ENCODE measurements at regions not wholly inside any gene's neighbourhood (a gene's known extent, or its start where the extent isn't known, plus 50 kb on each side); places are given as distances from the start of the nearest gene placed in this dataset.

- no peak overlapping the region for H3K9ac ChIP-seq (ENCODE audit: low read length)
- no peaks in the 10 kb centered on the region for H3K27me3 ChIP-seq (ENCODE audit: low read depth, low read length)
- no peak overlapping the region for H3K4me3 ChIP-seq (ENCODE audit: low read length)
- H3K36me3 ChIP-seq (replicated peaks; ENCODE audit: low read depth, low read length) = no peaks in the 10 kb centered on the region
- TF ChIP-seq CTCF (IDR thresholded peaks at IDR 0.05; ENCODE audit: low read depth, low read length) (no peak), EZH2phosphoT487 (IDR thresholded peaks at IDR 0.05; ENCODE audit: low read depth) (no peak)
- H3K4me1 ChIP-seq (ENCODE audit: low read length) = no peaks in the 10 kb centered on the region
- no peaks in the 10 kb centered on the region for H3K79me2 ChIP-seq (ENCODE audit: low read length)
- H2AFZ ChIP-seq (ENCODE audit: low read depth, low read length) = no peak overlapping the region
- no peak overlapping the region for H3K27ac ChIP-seq (ENCODE audit: low read length)
- no peak overlapping the region for H3K4me2 ChIP-seq (ENCODE audit: low read length)
- H4K20me1 ChIP-seq (ENCODE audit: insufficient read depth, low read length) = no peaks in the 10 kb centered on the region
- no peaks in the 10 kb centered on the region for H3K9me3 ChIP-seq (ENCODE audit: insufficient read depth, low read length)
These were observed 733.2 kb upstream of the PKDCC start for GRCh38 chr2:41314511-41315070.

DNA sequence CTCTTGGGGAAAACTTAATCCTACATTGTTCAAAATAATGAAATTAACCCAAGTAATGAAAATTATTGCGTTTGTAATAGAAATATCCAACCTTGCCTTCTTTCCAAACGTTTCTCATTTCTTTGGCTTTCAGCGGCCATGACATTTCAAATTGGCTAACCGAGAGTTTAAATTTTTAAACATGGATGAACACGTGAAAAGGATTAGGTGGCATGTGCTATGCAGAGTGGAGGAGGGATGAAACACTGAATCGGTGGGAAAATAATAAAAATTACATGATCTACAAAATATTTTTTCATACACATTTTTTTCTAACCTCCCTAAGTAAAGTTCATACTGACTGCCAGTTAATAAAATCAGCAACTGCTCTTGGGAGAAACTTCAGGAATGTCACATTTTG is 728.4 kb upstream of the PKDCC start:
- Histone ChIP-seq H3K4me2 (ENCODE audit: low read length) (no peak overlapping the region), H4K20me1 (ENCODE audit: insufficient read depth, low read length) (no peaks in the 10 kb centered on the region), H3K27me3 (ENCODE audit: low read depth, low read length) (no peaks in the 10 kb centered on the region), H3K27ac (ENCODE audit: low read length) (no peak overlapping the region), H3K9ac (ENCODE audit: low read length) (no peak overlapping the region), H3K79me2 (ENCODE audit: low read length) (no peaks in the 10 kb centered on the region), H3K36me3 (replicated peaks; ENCODE audit: low read depth, low read length) (no peaks in the 10 kb centered on the region), H3K4me3 (ENCODE audit: low read length) (no peak overlapping the region), H2AFZ (ENCODE audit: low read depth, low read length) (no peak overlapping the region), H3K9me3 (ENCODE audit: insufficient read depth, low read length) (no peaks in the 10 kb centered on the region), H3K4me1 (ENCODE audit: low read length) (no peaks in the 10 kb centered on the region)
- no peak for TF ChIP-seq EZH2phosphoT487 (IDR thresholded peaks at IDR 0.05; ENCODE audit: low read depth)
- no peak for TF ChIP-seq CTCF (IDR thresholded peaks at IDR 0.05; ENCODE audit: low read depth, low read length)

DNA sequence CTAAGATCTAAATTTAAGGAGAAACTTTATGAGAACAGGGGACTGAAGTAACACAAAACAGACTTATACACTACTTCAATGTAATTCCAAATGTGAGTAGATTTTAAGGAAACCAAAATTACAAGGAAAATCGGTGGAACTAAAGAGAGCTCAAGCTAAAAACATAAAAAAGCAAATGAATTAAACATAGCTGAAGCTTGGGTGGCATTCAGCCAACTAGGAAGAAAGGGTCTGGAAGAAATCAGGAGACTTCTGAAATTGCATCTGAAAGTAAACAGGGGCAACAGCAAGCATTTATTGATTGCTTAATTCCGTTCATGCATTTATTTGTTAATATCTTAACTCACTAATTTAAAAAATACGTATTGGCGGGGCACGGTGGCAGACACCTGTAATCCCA is 727.3 kb upstream of the PKDCC start:
- Histone ChIP-seq H4K20me1 (ENCODE audit: insufficient read depth, low read length) (no peaks in the 10 kb centered on the region), H3K9ac (ENCODE audit: low read length) (no peak overlapping the region), H3K9me3 (ENCODE audit: insufficient read depth, low read length) (no peaks in the 10 kb centered on the region), H3K4me2 (ENCODE audit: low read length) (no peak overlapping the region), H3K36me3 (replicated peaks; ENCODE audit: low read depth, low read length) (no peaks in the 10 kb centered on the region), H3K27me3 (ENCODE audit: low read depth, low read length) (no peaks in the 10 kb centered on the region), H3K79me2 (ENCODE audit: low read length) (no peaks in the 10 kb centered on the region), H3K27ac (ENCODE audit: low read length) (no peak overlapping the region), H3K4me1 (ENCODE audit: low read length) (no peaks in the 10 kb centered on the region), H2AFZ (ENCODE audit: low read depth, low read length) (no peak overlapping the region), H3K4me3 (ENCODE audit: low read length) (no peak overlapping the region)
- TF ChIP-seq CTCF (IDR thresholded peaks at IDR 0.05; ENCODE audit: low read depth, low read length) = no peak
- no peak for TF ChIP-seq EZH2phosphoT487 (IDR thresholded peaks at IDR 0.05; ENCODE audit: low read depth)

GRCh38 chr2:41321351-41321750 is 726.5 kb upstream of the PKDCC start:
- no peaks in the 10 kb centered on the region for H3K9me3 ChIP-seq (ENCODE audit: insufficient read depth, low read length)

More at GRCh38 chr2:41321351-41321750, 726.5 kb upstream of the PKDCC start:
- Histone ChIP-seq H3K36me3 (replicated peaks; ENCODE audit: low read depth, low read length) (no peaks in the 10 kb centered on the region), H3K4me2 (ENCODE audit: low read length) (no peak overlapping the region), H3K9ac (ENCODE audit: low read length) (no peak overlapping the region), H3K4me1 (ENCODE audit: low read length) (no peaks in the 10 kb centered on the region), H3K27ac (ENCODE audit: low read length) (no peak overlapping the region), H2AFZ (ENCODE audit: low read depth, low read length) (no peak overlapping the region), H3K4me3 (ENCODE audit: low read length) (no peak overlapping the region), H3K27me3 (ENCODE audit: low read depth, low read length) (no peaks in the 10 kb centered on the region), H4K20me1 (ENCODE audit: insufficient read depth, low read length) (no peaks in the 10 kb centered on the region), H3K79me2 (ENCODE audit: low read length) (no peaks in the 10 kb centered on the region)
- TF ChIP-seq CTCF (IDR thresholded peaks at IDR 0.05; ENCODE audit: low read depth, low read length) = no peak
- no peak for TF ChIP-seq EZH2phosphoT487 (IDR thresholded peaks at IDR 0.05; ENCODE audit: low read depth)
